Eye (tissue), 1 donor: ENCODE measurements at regions not wholly inside any gene's neighbourhood (a gene's known extent, or its start where the extent isn't known, plus 50 kb on each side); places are given as distances from the start of the nearest gene placed in this dataset.
"Not testable (repeated sequence)": the region's sequence is repeated elsewhere in the genome, so short reads cannot be mapped to it uniquely, and the experiment has no call there.

ENCODE experiments used
- DNase-seq: peaks from one replicate; pipeline ENCODE4 v3.0.0-alpha.2; 2015

- no peak for DNase-seq
These were observed 116.8 kb downstream of the OTOR start for GRCh38 chr20:16864963-16865362.

- DNase-seq = no peak
These were observed 117.2 kb downstream of the OTOR start for GRCh38 chr20:16865406-16865805.

GRCh38 chr20:16873124-16873523, 125.0 kb downstream of the OTOR start:
- DNase-seq = not testable (repeated sequence)

- DNase-seq = no peak
These were observed 128.9 kb downstream of the OTOR start for GRCh38 chr20:16877053-16877554.

- DNase-seq = no peak
These were observed 137.6 kb downstream of the OTOR start for GRCh38 chr20:16885746-16886145.

GRCh38 chr20:16898433-16898832, 150.3 kb downstream of the OTOR start:
- DNase-seq = no peak

GRCh38 chr20:16902662-16903061, 154.5 kb downstream of the OTOR start:
- no peak for DNase-seq

- no peak for DNase-seq
These were observed 156.6 kb downstream of the OTOR start for GRCh38 chr20:16904751-16905150.

GRCh38 chr20:16914277-16914676, 166.1 kb downstream of the OTOR start:
- DNase-seq = no peak

- DNase-seq = no peak
These were observed 168.0 kb downstream of the OTOR start for GRCh38 chr20:16916165-16916564.

- no peak for DNase-seq
These were observed 169.5 kb downstream of the OTOR start for GRCh38 chr20:16917636-16918035.

GRCh38 chr20:16918366-16918765, 170.2 kb downstream of the OTOR start:
- no peak for DNase-seq

- no peak for DNase-seq
These were observed 171.7 kb downstream of the OTOR start for GRCh38 chr20:16919841-16920240.

GRCh38 chr20:16922834-16923233, 174.7 kb downstream of the OTOR start:
- DNase-seq = no peak

- peak; percentile 29 for DNase-seq
These were observed 178.7 kb downstream of the OTOR start for GRCh38 chr20:16926626-16927430.

- DNase-seq = no peak
These were observed 181.6 kb downstream of the OTOR start for GRCh38 chr20:16929756-16930155.

- no peak for DNase-seq
These were observed 182.5 kb downstream of the OTOR start for GRCh38 chr20:16930656-16931055.

- DNase-seq = no peak
These were observed 190.9 kb downstream of the OTOR start for GRCh38 chr20:16939051-16939450.

- DNase-seq = no peak
These were observed 192.5 kb downstream of the OTOR start for GRCh38 chr20:16940701-16941100.

- DNase-seq = no peak
These were observed 193.9 kb downstream of the OTOR start for GRCh38 chr20:16942051-16942450.

- no peak for DNase-seq
These were observed 194.6 kb downstream of the OTOR start for GRCh38 chr20:16942756-16943155.

- no peak for DNase-seq
These were observed 196.6 kb downstream of the OTOR start for GRCh38 chr20:16944745-16945144.

GRCh38 chr20:16945619-16946018, 197.5 kb downstream of the OTOR start:
- DNase-seq = no peak

- no peak for DNase-seq
These were observed 197.9 kb downstream of the OTOR start for GRCh38 chr20:16946097-16946496.

- DNase-seq = no peak
These were observed 199.3 kb downstream of the OTOR start for GRCh38 chr20:16947479-16947878.
